Panc1 (cell line): ENCODE measurements at regions not wholly inside any gene's neighbourhood (a gene's known extent, or its start where the extent isn't known, plus 50 kb on each side); places are given as distances from the start of the nearest gene placed in this dataset.

Experiments
- ATAC-seq: fragments of 200-7000 bp; cut with Tn5 transposase; 2 replicates; pipeline ENCODE4 v1.9.1; 2020; ENCODE audit warnings: mild to moderate bottlenecking, moderate library complexity
- BruUV-seq: library from RNA; stranded (reverse); fragments of 400-500 nt; replicated peaks from 2 replicates; lab custom pipeline; 2021; lab: Mats Ljungman, UMichigan
- CTCF ChIA-PET: fragments of 300-600 bp; sonication (Branson Sonifier 250); formaldehyde crosslinking; loops from one replicate; lab custom pipeline; 2022; ENCODE audit warnings: antibody characterized with exemption; lab: Charles Lee
- POLR2A ChIA-PET: fragments of 300-600 bp; sonication (Branson Sonifier 250); formaldehyde crosslinking; loops from one replicate; lab custom pipeline; 2022; ENCODE audit warnings: antibody characterized with exemption; lab: Charles Lee
- DNase-seq: peaks from one replicate; pipeline ENCODE4 v3.0.0-alpha.2; 2010; ENCODE audit warnings: low read depth, low spot score
- H3K27ac ChIP-seq: 2 replicates; pipeline ENCODE4 v1.5.1; 2011; ENCODE audit warnings: mild to moderate bottlenecking, low read length, inconsistent platforms
- H3K27me3 ChIP-seq: fragments of 200-500 bp; sonication (Bioruptor generic); 2 replicates; pipeline ENCODE4 v1.6.0; 2014; ENCODE audit warnings: low read length, inconsistent platforms; ENCODE audit not compliant: control insufficient read depth, insufficient read depth
- H3K36me3 ChIP-seq: fragments of 200-500 bp; sonication (Bioruptor generic); 2 replicates; pipeline ENCODE4 v1.5.1; 2014; ENCODE audit warnings: inconsistent platforms, mild to moderate bottlenecking, low read length, moderate library complexity; ENCODE audit not compliant: control insufficient read depth, insufficient read depth
- H3K4me1 ChIP-seq: 2 replicates; pipeline ENCODE4 v1.5.1; 2011; ENCODE audit warnings: inconsistent platforms, mild to moderate bottlenecking, low read length, moderate library complexity; ENCODE audit not compliant: control insufficient read depth, insufficient read depth
- H3K4me3 ChIP-seq, 2 experiments: 2 replicates each; pipeline ENCODE4 v1.5.1; 2011 to 2012; ENCODE audit warnings: low read depth in 2 of 2, low read length in 2 of 2, mild to moderate bottlenecking in 2 of 2, inconsistent platforms in 1 of 2, moderate library complexity in 1 of 2
- H3K9me3 ChIP-seq: fragments of 200-500 bp; sonication (Bioruptor generic); 2 replicates; pipeline ENCODE4 v1.5.1; 2014; ENCODE audit warnings: low read depth, mild to moderate bottlenecking, inconsistent platforms, low read length, moderate library complexity; ENCODE audit not compliant: control insufficient read depth, insufficient read depth
- CTCF ChIP-seq: fragments of 450-650 bp; IDR thresholded peaks from 2 replicates; pipeline ENCODE4 v1.5.1; 2017; ENCODE audit warnings: mild to moderate bottlenecking
- POLR2AphosphoS5 ChIP-seq: IDR thresholded peaks from 2 replicates; pipeline ENCODE4 v1.6.1; 2012; ENCODE audit warnings: mild to moderate bottlenecking, low read depth, low read length, moderate library complexity
- SIN3A ChIP-seq: IDR thresholded peaks from 2 replicates; pipeline ENCODE4 v1.6.1; 2012; ENCODE audit warnings: low read depth, mild to moderate bottlenecking, low read length, moderate library complexity, borderline replicate concordance; ENCODE audit not compliant: insufficient read depth
- TCF7L2 ChIP-seq: IDR thresholded peaks from 2 replicates; pipeline ENCODE4 v1.6.1; 2011; ENCODE audit warnings: mild to moderate bottlenecking, low read depth, low read length, inconsistent platforms
- in situ Hi-C: cut with HindIII; loops from 2 replicates; pipeline ENCODE4 v1.10.0; 2016; ENCODE audit warnings: low sequenced_read_pairs, low pct_unique_long_range_greater_than_20kb
- intact Hi-C: fragments of 100-400 bp; cut with micrococcal nuclease; formaldehyde crosslinking; loops from one replicate; pipeline ENCODE4 v1.10.0; 2022; ENCODE audit not compliant: unreplicated experiment
- TF ChIP-seq, protein P1 (sequence below), 2 experiments: IDR thresholded peaks; 2 replicates each; pipeline ENCODE4 v1.6.1; 2011 to 2012; ENCODE audit warnings: low read depth in 2 of 2, control low read depth in 1 of 2, low read length in 1 of 2, mild to moderate bottlenecking in 1 of 2, moderate library complexity in 1 of 2; ENCODE audit not compliant: insufficient read depth in 1 of 2

DNA sequence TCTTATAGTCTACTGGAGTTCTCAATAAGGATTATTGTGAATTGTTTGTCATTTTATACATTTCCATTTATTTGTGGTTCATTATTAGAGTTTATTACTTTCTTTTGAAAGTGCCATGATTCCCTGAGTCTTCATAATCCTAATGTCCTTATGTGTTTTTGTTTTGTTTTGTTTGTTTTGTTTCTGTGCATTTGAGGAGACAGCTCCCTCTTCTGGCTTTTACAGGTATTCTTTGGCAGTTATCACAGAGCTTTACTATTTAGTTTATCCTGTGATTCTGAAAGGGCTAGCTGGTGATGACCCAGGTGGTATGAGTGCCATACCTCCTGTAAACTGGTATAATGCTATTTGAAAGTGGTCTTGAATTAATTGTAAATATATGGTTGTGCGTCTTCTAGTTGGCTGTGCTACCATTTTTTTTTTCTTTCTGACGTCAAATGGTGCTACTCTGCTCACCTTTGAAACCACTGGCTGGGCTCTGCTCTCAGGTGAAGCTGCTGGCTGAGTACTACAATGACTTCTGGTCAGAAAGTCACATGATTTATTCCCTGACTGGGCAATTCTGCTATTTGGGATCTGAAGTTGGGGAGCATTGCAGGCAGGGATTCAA lies 751.2 kb downstream of the JRKL start:
- DNase-seq (no peak), ATAC-seq (no peak)
- TF ChIP-seq TCF7L2 (no peak), POLR2AphosphoS5 (no peak), CTCF (peak; percentile 55; the same call in 1 of the 2 replicates), SIN3A (no peak)
- TF ChIP-seq, protein P1, sequence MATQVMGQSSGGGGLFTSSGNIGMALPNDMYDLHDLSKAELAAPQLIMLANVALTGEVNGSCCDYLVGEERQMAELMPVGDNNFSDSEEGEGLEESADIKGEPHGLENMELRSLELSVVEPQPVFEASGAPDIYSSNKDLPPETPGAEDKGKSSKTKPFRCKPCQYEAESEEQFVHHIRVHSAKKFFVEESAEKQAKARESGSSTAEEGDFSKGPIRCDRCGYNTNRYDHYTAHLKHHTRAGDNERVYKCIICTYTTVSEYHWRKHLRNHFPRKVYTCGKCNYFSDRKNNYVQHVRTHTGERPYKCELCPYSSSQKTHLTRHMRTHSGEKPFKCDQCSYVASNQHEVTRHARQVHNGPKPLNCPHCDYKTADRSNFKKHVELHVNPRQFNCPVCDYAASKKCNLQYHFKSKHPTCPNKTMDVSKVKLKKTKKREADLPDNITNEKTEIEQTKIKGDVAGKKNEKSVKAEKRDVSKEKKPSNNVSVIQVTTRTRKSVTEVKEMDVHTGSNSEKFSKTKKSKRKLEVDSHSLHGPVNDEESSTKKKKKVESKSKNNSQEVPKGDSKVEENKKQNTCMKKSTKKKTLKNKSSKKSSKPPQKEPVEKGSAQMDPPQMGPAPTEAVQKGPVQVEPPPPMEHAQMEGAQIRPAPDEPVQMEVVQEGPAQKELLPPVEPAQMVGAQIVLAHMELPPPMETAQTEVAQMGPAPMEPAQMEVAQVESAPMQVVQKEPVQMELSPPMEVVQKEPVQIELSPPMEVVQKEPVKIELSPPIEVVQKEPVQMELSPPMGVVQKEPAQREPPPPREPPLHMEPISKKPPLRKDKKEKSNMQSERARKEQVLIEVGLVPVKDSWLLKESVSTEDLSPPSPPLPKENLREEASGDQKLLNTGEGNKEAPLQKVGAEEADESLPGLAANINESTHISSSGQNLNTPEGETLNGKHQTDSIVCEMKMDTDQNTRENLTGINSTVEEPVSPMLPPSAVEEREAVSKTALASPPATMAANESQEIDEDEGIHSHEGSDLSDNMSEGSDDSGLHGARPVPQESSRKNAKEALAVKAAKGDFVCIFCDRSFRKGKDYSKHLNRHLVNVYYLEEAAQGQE (IDR thresholded peaks at IDR 0.05; ENCODE audit: insufficient read depth in 1 of 2, low read depth in 2 of 2, low read length in 1 of 2): no peak
- Histone ChIP-seq H3K4me3 (no peak overlapping the region), H3K27me3 (no peaks in the 10 kb centered on the region), H3K4me1 (no peaks in the 10 kb centered on the region), H3K36me3 (no peaks in the 10 kb centered on the region), H3K27ac (no peak overlapping the region), H3K9me3 (peaks cover 5% of the 10 kb centered on the region; the same call in 1 of the 2 replicates)
- ChIA-PET POLR2A (no interaction called here), CTCF (interaction anchor here (0.7 to 1.5 kb wide), 2 partner anchors 675 to 677 kb away, joined by 3 to 11 read pairs; no protein-coding TSS in a partner anchor)
- in situ Hi-C loops (no loop called here), intact Hi-C loops (loop anchor here (5.0 kb wide), 1 partner anchor 679 kb away; no protein-coding TSS in a partner anchor)
- BruUV-seq: no TSS peak

GRCh38 chr11:97143463-97143862 lies 753.6 kb downstream of the JRKL start:
- intact Hi-C loops (loop anchor here (5.0 kb wide), 1 partner anchor 681 kb away; no protein-coding TSS in a partner anchor), in situ Hi-C loops (no loop called here)
- ChIA-PET CTCF (no interaction called here), POLR2A (no interaction called here)
- BruUV-seq: no TSS peak
- no peak overlapping the region for H3K27ac ChIP-seq
- ATAC-seq (no peak), DNase-seq (no peak)
- H3K27me3 ChIP-seq: no peaks in the 10 kb centered on the region
- H3K36me3 ChIP-seq: no peaks in the 10 kb centered on the region
- no peak overlapping the region for H3K4me3 ChIP-seq
- TF ChIP-seq CTCF: no peak
- TF ChIP-seq, protein P1 (IDR thresholded peaks at IDR 0.05; ENCODE audit: insufficient read depth in 1 of 2, low read depth in 2 of 2, low read length in 1 of 2): no peak
- peaks cover 5% of the 10 kb centered on the region; the same call in 1 of the 2 replicates for H3K9me3 ChIP-seq
- no peaks in the 10 kb centered on the region for H3K4me1 ChIP-seq
